ENCODE measurements at regions not wholly inside any gene's neighbourhood (a gene's known extent, or its start where the extent isn't known, plus 50 kb on each side); places are given as distances from the start of the nearest gene placed in this dataset.

DNA sequence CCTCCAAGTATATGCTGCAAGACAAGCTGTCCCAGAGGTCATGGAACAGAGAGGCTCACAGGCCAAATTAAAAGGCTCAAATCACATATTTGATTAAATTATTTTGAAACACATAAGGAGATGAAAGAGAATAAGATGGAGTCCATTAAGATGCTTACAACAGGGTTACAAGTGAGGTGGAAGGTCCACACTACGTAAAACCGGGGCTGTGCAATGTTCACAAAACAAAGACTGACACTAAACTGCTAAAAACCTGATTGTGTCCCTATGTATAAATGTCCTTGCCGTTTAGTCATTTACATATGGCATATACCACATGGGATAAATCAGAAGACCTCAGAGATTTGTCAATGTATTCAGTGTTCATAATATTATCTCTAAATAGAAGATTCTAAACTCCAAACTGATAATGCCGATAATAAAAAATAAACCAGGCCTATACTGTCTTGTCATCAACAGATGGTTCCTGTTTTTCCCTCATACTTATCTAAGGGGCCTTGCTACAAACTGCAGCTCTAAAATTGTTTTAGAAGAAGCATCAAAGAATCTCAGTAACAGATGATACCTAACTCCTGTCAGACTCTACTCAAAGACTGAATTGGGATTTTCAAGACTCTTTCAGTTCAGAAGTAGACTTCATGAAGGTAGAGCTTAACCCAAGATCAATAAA lies 51.8 kb upstream of the RIPOR2 start:
- no peak for DNase-seq (ENCODE audit: low read depth in 3 of 3)

GRCh38 chr6:24988562-24988961 lies 52.8 kb upstream of the RIPOR2 start:
- DNase-seq (ENCODE audit: low read depth in 3 of 3), result no peak

- no peak for DNase-seq (ENCODE audit: low read depth in 3 of 3)
Measured at GRCh38 chr6:24990236-24990845, 54.6 kb upstream of the RIPOR2 start.

- DNase-seq (ENCODE audit: low read depth in 3 of 3), result no peak
Measured at GRCh38 chr6:24990944-24991809, 55.4 kb upstream of the RIPOR2 start.

DNA sequence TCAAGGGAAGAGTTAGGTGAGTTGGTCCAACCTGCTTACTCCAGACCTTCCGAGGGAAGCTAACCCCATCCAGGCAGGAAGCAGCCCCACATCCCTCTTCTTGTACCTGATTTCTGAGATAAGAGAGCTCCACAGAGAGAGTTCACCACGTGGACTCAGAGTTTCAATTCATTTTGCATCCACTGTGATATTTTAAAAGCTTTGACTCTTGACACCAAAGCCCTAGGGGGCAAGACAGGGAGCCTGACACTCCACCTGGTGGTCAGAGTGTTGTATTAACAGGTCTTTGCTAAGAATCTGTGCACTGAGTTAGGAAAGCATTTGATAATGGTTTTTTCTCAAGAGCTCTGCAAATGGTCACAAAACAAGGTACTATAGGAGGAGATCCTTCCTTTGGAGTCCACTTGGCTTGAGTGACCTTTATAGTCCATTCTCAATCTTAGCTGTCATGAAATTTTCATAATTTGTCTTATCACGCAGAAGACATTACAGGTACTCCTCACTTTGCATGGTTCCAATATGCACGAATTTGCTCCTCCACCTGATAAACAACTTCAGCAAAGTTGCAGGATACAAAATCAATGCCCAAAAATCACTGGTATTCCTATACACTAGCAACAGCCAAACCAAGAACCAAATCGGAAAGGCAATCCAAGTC lies 56.2 kb upstream of the RIPOR2 start:
- peak; percentile 56 to 62 (median 58) for DNase-seq (ENCODE audit: low read depth in 3 of 3)

- DNase-seq (ENCODE audit: low read depth in 3 of 3), result no peak
Measured at GRCh38 chr6:24994812-24995211, 59.1 kb upstream of the RIPOR2 start.

- no peak for DNase-seq (ENCODE audit: low read depth in 3 of 3)
Measured at GRCh38 chr6:24995270-24995669, 59.5 kb upstream of the RIPOR2 start.

DNA sequence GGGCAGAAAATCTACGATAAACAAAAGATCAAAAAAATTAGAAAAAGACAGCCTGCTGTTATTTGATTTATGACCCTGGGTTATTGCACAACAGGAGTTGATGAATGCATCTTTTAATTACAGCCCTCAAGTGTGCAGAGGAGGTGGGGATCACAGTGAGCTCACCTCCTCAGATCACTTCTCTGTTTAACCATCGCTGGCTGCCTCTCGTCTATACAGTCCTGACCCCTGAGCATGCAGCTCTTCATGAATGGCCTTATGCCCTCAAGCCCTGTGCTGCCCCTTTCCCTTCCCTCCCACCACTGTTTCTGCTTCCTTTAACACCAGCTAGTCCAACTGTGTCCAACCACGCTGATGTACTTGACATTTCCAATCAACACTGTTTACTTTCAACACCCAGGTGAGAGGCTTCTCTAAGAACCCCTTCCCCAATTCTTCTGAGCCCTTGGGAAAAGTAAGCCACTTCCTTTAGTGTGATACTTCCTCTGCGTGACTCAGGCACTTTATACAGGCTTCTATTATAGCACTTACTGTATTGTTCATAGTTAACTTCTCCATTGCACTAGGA lies 60.6 kb upstream of the RIPOR2 start:
- DNase-seq (ENCODE audit: low read depth in 3 of 3), result no peak

DNA sequence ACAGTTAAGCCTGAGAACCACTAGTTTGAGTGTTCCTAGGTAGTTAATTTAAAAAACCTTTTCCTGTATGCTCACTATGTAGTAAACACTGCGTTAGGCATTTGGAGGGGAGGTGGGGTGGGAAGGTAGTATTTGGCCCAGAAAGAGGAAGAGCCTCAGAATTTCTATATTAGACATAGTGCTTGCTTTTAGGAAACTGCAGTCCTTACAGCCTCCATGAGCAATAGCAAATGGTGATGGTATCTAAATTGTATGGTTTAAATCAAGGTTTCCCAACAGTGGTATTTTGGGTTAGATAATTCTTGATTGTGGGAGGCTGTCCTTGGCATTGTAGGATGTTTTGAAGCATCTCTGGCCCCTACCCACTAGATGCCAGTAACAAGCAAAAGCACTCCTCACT lies 61.5 kb upstream of the RIPOR2 start:
- no peak for DNase-seq (ENCODE audit: low read depth in 3 of 3)

DNA sequence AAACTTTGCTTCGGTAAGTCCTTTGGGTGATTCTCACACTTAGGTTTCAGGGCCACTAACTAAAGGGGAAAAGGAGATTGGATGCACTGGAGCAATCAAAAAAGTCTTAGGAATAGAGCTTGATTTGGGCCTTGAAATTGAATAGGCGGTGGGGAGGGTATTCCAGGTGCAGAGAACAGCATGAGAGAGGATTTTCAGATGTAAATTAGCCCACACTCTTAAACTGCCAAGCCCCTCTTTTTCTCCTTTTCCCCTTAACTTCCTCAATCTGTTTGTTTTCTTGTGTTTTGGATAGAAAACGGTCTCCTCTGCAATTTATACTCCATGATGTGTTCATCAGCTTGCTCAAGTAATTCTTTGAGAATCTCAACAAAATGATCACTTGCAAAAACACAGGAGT lies 62.1 kb upstream of the RIPOR2 start:
- DNase-seq (ENCODE audit: low read depth in 3 of 3), result no peak

- no peak for DNase-seq (ENCODE audit: low read depth in 3 of 3)
Measured at GRCh38 chr6:25002326-25003091, 66.7 kb upstream of the RIPOR2 start.

DNA sequence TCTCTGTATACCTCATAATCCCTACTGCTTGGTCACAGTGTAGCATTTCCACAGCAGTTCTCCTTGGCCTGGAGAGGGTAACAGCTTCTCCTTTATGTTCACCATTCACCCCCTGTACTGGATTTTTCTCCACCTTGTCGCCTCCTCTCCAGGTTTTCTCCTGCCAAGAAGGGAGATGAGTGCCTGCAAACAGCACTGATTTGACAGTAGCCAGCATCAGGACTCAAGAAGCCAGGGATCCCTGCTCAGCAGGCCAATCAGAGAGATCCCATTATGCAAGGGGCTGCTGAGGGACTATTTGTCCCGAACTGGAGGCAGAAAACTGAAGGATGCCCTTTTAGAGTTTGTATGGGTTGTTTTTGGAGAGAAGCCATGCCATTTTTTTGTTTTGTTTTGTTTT lies 68.6 kb upstream of the RIPOR2 start:
- DNase-seq (ENCODE audit: low read depth in 3 of 3), result no peak

DNA sequence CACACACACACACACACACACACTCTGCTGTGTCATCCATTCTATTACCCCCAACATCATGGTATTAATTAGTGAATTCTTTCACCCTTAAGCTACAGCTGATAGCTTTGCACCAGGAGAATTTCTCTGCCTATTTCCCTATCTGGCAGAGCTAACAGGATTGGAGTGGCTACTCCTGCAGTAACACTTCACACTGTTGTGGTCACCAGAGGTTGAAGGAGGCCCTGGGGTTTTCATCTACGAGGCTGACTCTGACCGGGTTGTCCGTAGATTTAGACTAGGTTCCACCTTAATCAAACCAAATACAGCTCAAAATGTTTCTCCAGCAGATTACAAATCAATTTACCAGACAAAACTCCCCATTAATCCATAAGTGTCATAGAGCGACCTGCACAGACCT lies 69.2 kb upstream of the RIPOR2 start:
- no peak for DNase-seq (ENCODE audit: low read depth in 3 of 3)

GRCh38 chr6:25006075-25006474 lies 70.3 kb upstream of the RIPOR2 start:
- DNase-seq (ENCODE audit: low read depth in 3 of 3), result no peak

DNA sequence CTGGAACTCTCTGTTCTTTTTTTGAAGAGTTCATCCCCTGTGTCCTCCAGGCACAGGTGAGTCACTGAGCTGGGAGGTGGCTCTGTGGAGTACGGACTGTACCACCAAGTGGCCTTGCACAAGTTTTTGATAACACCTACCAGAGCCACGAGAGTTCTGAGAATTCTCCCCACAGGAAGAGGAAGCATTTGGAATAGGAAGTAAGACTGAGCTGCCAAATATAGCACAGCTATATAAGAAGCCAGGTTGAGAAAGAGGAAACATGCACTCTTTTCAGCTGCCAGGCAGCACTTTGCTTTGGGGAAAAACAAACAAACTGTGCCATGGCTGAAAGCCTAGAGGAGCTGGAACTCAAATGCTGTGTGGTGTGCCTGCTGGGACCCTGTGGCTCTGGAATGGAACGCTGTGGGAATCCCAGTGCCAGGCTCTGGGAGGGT lies 70.8 kb upstream of the RIPOR2 start:
- no peak for DNase-seq (ENCODE audit: low read depth in 3 of 3)

DNA sequence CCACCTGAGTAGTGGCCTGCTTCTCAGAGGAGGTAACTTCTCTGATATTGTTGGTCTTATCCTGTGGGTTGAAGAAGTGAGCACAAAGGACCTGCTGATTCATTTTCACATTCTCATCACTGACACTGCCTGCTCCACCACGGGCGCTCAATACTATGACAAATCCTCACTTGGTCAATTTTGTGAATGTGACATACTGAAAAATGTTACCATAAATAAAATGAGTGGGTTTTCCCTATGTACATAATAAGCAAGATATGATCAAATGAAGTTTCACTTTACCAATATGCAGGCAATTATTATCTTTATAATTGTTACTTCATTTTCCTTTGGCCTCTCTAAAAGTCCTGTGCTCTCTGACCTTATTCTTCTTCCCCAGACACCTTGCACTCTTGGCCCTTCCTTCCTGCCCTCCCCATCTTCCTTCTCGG lies 71.5 kb upstream of the RIPOR2 start:
- peak in 1 of 3 donors; percentile 45 for DNase-seq (ENCODE audit: low read depth in 3 of 3)

GRCh38 chr6:25008707-25009392 lies 73.1 kb upstream of the RIPOR2 start:
- no peak for DNase-seq (ENCODE audit: low read depth in 3 of 3)

DNA sequence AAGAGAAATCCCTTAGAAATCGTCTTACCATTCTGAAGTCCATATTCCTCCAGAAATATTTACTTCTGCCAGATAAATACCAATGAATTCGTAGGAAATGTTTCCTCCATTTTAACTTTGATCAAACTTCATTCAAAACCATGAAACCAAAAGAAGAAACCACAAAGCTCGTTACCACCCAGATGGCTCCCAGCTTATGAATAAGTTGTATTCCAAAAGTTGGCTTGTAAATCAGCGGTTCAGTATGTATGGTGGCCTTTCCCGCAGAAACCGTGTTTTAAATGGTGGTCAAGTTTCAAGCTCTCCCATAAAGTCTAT lies 73.6 kb upstream of the RIPOR2 start:
- DNase-seq (ENCODE audit: low read depth in 3 of 3), result no peak

DNA sequence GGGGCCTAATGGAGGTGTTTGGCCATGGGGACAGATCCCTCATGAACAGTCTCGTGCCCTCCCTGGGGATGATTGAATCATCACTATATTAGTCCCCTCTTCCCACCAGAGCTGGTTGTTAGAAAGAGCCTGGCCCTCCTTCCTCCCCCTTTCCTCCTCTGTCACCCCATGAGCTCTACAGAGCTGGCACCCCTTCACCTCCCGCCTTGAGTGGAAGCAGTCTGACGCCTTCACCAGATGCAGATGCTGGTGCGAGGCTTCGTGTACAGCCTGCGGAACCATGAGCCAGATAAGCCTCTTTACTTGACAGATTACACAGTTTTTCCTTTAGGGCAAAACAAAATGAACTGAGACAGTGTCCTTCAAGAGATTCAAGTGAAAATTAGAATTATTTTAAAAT lies 74.4 kb upstream of the RIPOR2 start:
- no peak for DNase-seq (ENCODE audit: low read depth in 3 of 3)

- no peak for DNase-seq (ENCODE audit: low read depth in 3 of 3)
Measured at GRCh38 chr6:25010902-25011625, 75.3 kb upstream of the RIPOR2 start.

Data from stimulated activated CD4-positive, alpha-beta T cell treated with anti-CD3 and anti-CD28 coated beads, TNF-alpha, amount 100 ng/mL, for 48 hours (primary cell).